LNCaP clone FGC (cell line): ENCODE measurements at regions not wholly inside any gene's neighbourhood (a gene's known extent, or its start where the extent isn't known, plus 50 kb on each side); places are given as distances from the start of the nearest gene placed in this dataset.
"Not testable (repeated sequence)": the region's sequence is repeated elsewhere in the genome, so short reads cannot be mapped to it uniquely, and the experiment has no call there.

Experiments used
- DNase-seq: peaks from one replicate; pipeline ENCODE4 v3.0.0-alpha.2; 2011; ENCODE audit warnings: low read depth
- H3K4me3 ChIP-seq: 2 replicates; pipeline ENCODE4 v1.5.1; 2011; ENCODE audit warnings: mild to moderate bottlenecking, low read depth, low read length, control low read depth
- TF ChIP-seq, protein P1 (sequence below): IDR thresholded peaks from 2 replicates; pipeline ENCODE4 v1.5.1; 2012; ENCODE audit warnings: mild to moderate bottlenecking; ENCODE audit not compliant: control insufficient read depth, insufficient read depth; ENCODE audit errors: extremely low read depth

DNA sequence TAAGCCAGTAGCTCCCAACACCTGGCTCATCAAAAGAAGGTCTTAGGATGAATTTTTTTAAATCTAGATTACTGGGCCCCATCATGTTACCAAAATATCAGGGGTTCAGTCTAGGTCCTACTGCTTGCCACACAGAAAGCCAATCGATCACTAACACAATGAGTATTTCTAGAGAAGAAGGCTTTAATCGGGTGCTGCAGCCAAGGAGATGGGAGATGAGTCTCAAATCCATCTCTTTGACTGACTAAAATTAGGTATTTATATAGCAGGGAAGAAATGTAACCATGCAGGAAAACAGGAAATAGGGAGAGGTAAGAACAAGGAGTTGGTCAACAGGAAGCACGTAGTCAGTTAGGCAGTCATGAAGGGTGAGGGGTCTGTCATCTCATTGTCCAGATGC lies 288.2 kb downstream of the CEP170 start:
- H3K4me3 ChIP-seq, result no peak overlapping the region
- DNase-seq, result no peak
- TF ChIP-seq, protein P1, sequence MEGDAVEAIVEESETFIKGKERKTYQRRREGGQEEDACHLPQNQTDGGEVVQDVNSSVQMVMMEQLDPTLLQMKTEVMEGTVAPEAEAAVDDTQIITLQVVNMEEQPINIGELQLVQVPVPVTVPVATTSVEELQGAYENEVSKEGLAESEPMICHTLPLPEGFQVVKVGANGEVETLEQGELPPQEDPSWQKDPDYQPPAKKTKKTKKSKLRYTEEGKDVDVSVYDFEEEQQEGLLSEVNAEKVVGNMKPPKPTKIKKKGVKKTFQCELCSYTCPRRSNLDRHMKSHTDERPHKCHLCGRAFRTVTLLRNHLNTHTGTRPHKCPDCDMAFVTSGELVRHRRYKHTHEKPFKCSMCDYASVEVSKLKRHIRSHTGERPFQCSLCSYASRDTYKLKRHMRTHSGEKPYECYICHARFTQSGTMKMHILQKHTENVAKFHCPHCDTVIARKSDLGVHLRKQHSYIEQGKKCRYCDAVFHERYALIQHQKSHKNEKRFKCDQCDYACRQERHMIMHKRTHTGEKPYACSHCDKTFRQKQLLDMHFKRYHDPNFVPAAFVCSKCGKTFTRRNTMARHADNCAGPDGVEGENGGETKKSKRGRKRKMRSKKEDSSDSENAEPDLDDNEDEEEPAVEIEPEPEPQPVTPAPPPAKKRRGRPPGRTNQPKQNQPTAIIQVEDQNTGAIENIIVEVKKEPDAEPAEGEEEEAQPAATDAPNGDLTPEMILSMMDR, result no peak

DNA sequence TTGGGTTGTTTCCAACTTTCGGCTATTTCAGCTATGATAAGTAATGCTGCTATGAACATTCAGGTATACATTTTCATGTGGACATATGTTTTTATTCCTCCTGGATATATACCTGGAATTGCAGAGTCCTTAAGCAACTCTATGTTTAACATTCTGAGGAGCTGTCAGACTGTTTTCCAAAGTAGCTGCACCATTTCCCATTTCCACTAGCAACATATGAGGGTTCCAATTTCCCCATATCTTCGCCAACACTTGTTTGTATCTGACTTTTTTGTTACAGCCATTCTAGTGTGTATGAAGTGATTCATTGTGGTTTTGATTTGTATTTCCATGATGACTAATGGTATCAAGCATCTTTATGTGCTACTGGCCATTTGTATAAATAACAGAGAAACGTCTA lies 295.7 kb downstream of the CEP170 start:
- not testable (repeated sequence) for DNase-seq, H3K4me3 ChIP-seq

DNA sequence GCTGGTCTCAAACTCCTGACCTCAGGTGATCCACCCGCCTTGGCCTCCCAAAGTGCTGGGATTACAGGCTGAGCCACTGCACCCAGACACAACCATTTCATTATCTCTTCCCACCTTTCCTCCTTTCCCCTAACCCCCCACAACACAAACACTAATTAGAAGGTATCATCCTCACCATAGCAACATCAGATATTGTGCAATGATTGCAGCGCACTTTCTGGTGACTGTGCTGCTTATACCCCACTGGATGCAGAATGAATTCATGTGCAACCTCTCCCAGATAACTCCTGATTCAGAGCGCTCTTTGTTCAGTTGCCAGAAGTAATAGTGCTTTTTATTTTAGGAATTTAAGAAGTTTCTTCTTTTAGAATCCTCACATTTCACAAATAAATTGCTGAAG lies 300.1 kb downstream of the CEP170 start:
- not testable (repeated sequence) for H3K4me3 ChIP-seq, DNase-seq

DNA sequence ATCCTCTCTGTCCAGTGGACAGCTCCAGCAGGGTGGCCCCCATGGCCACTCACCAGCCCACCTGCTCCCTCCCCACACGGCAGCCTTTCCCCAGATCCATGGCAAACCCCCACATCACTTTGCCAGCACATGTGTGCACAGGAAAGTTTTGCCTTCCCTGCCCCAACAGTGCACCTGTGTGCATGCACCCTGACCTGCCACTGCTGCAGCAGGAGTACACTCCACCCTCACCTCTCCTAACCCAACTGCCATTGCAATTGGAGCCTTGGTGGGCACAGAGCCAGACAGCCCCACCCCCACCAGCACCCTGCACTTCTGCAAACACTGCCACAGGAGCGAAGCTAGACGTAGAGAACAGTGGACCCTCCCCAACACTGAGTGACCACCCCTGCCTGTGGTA lies 308.9 kb downstream of the CEP170 start:
- no peak for DNase-seq
- no peak overlapping the region for H3K4me3 ChIP-seq
- TF ChIP-seq, protein P1, result no peak

DNA sequence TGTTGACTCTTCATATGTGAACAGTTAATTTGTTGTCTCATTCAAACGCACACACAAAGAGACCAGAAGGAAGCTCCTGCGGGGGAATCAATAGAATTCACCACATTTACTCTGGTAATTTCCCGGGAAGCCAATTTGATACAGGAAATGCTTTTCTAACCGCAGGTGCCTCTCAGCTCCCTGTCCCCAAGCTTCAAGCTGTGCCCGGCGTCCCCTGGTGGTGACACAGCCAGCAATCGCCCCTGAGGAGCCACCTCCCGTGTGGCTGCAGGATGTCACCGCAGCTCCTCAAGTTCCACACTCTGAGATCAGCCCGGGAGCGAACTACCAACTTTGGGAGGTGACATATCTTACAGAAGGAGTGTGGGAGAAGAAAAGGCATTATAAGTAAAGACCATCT lies 318.4 kb downstream of the CEP170 start:
- TF ChIP-seq, protein P1, result peak; percentile 24
- H3K4me3 ChIP-seq, DNase-seq: not testable (repeated sequence)

DNA sequence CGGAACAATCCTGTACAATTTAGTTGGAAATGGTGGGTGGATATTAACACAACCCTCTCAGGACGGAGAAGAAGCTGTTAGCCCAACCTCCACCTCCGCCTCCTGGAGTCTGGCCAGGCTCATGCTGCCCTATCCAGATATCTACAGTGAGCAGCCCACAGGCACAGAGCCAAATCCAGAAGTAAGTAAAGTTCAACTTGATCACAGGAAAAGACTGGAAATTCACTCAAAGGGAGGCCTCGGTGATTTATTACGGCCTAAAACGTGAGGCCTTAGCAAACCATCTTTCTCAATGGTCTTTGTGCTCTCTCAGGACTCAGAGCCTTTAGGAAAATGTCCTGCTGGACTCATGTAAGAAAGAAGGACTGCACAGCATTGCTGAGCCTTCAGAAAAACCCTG lies 330.4 kb downstream of the CEP170 start:
- DNase-seq, result peak; percentile 1
- not testable (repeated sequence) for H3K4me3 ChIP-seq

DNA sequence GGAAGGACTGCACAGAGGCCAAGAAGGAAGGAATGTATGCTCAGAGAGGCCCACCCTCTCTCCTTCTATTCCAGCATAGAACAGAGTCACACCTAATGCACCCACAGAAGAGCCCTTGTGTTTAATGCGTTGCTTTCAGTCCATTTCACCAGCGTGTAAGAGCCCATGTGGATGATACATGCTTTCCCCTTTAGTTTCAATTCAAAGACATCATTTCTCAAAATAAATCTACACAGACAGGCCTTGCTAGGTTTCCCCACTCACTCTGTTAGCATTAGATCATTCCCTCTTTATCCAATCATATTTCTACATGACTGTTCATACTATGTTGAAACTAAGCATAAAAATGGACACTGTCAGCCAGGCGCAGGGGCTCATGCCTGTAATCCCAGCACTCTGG lies 331.5 kb downstream of the CEP170 start:
- not testable (repeated sequence) for H3K4me3 ChIP-seq, DNase-seq

DNA sequence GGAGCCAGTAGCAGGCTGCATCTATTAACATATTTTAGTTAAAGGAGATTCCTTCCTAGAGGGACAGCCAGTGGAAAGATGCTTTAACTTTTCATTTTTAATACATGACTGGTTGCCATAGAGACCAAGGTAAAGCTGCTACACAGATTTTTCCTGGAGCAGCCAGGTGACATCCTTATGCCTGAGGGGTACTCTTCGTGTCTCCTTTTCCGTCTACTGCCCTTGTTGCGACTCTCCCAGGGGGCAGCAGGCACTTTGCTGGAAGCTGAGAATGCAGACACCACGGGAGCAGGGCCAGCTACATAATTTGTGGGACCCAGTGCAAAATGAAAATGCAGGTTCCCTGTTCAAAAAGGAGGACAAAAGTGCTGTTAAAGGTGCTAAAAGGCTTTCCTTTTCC lies 340.4 kb downstream of the CEP170 start:
- not testable (repeated sequence) for H3K4me3 ChIP-seq, DNase-seq

DNA sequence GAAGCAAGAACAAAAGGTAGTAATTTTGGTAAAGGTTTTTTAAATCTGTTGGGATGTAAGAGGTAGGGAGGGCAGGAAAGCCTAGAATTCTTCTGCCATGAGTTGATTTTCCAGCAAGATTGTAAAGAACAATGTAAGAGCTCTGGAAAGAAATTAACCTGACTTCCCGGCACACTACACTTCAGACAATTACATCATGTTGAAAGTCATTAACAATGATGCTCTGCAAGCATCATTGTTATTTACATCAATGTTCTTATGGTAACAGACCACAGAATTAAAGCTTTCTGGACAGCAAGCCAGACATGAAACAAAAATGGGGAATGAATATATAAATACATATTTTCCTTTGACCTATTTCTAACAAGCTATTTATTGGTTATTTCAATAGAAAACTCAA lies 342.2 kb downstream of the CEP170 start:
- not testable (repeated sequence) for DNase-seq

DNA sequence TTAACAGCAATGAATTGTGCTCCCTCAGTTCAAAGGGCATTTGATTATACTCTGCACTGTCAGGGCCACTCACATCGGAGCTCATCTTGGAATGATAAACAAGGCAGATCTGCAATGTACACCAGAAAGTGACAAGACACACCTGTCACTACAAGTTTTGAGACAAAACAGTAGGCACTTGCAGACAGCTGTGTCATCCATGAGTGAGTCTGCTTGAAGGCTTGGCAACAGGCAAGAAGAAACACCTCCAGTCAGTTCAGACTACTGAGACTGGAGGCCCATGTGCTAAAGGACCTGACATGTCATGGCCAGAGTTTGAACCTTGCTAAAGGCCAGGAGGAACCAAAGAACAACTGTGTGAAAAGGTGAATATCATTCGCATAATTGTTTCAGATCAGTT lies 354.5 kb downstream of the CEP170 start:
- H3K4me3 ChIP-seq, DNase-seq: not testable (repeated sequence)

More for the DNA sequence above, 342.2 kb downstream of the CEP170 start:
- not testable (repeated sequence) for H3K4me3 ChIP-seq

DNA sequence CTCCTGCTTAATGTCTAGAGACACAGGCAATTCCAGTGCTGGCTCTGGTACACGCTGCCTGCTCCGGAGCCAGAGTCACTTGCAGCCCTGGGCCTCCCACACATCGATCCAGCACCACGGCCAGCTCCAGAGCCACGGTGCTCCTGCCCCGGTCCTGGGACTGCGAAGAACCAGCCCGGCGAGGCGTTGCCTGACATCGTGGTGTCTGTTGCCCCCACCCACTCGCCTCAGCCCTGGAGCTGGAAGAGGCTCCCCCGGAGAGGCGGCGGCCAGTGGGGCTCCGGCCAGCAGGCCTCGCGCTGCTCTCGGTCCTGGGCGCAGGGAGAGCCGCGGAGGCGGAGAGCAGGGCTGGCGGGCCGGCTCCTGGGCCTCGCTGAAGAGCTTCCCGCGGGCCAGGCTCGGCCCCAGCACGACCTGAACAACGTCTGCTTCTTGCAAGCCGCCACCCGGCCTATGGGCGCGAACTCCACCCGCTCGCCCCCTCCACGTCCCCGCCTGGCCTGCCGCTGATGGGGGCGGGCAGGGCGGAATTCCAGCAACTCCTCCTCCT lies 364.8 kb downstream of the CEP170 start:
- H3K4me3 ChIP-seq, result no peak overlapping the region
- no peak for DNase-seq

More for the DNA sequence above, 364.8 kb downstream of the CEP170 start:
- TF ChIP-seq, protein P1, result no peak
